ENCODE measurements at regions not wholly inside any gene's neighbourhood (a gene's known extent, or its start where the extent isn't known, plus 50 kb on each side); places are given as distances from the start of the nearest gene placed in this dataset.

DNA sequence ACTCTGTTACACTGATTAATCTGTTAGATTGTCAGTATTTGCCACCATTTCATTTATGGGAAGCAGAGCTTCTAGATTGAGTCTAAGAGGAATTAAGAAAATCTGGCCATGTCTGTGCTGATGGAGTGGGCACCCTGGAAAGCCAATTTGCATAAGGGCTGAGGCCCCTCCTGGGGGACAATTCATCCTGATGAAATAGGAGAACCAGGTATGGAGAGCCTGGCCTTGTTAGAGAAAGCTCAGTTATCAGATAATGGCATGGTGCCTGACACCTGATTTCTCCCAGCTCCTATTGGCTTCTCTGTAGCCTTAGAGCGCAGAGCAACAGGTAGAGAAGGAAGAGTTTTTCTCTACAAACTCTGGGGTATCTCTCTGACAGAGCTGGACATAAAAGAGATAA is 114.2 kb downstream of the EBLN2 start:
- no peak for TF ChIP-seq EP300 (IDR thresholded peaks at IDR 0.05)
- TF ChIP-seq POLR2A (IDR thresholded peaks at IDR 0.05), result no peak

All from ovary (tissue), 1 donor.